ENCODE measurements at regions not wholly inside any gene's neighbourhood (a gene's known extent, or its start where the extent isn't known, plus 50 kb on each side); places are given as distances from the start of the nearest gene placed in this dataset.
"Not testable (repeated sequence)": the region's sequence is repeated elsewhere in the genome, so short reads cannot be mapped to it uniquely, and the experiment has no call there.

- TF ChIP-seq CTCF (IDR thresholded peaks at IDR 0.05; ENCODE audit: partially characterized antibody, unreplicated experiment) = no peak
- Mint-ChIP-seq H3K9me3 (ENCODE audit: unreplicated experiment) (peaks cover 3% of the 10 kb centered on the region), H3K36me3 (ENCODE audit: unreplicated experiment) (peaks cover 21% of the 10 kb centered on the region), H3K27me3 (ENCODE audit: unreplicated experiment) (peaks cover 3% of the 10 kb centered on the region), H3K4me3 (ENCODE audit: unreplicated experiment) (no peak overlapping the region), H3K4me1 (ENCODE audit: low read depth, unreplicated experiment) (peaks cover 11% of the 10 kb centered on the region), H3K27ac (ENCODE audit: unreplicated experiment) (no peak overlapping the region)
- no peak for DNase-seq
Measured at GRCh38 chr11:33529461-33529860, 171.2 kb downstream of the C11orf91 start.

- not testable (repeated sequence) for H3K9me3 Mint-ChIP-seq (ENCODE audit: unreplicated experiment); H3K27ac Mint-ChIP-seq (ENCODE audit: unreplicated experiment); H3K27me3 Mint-ChIP-seq (ENCODE audit: unreplicated experiment)
Measured at GRCh38 chr11:33527738-33528137, 172.9 kb downstream of the C11orf91 start.

GRCh38 chr11:33525789-33526188 lies 174.8 kb downstream of the C11orf91 start:
- Mint-ChIP-seq H3K27me3 (ENCODE audit: unreplicated experiment) (peaks cover under 1% of the 10 kb centered on the region), H3K9me3 (ENCODE audit: unreplicated experiment) (peaks cover 3% of the 10 kb centered on the region), H3K4me3 (ENCODE audit: unreplicated experiment) (no peak overlapping the region), H3K27ac (ENCODE audit: unreplicated experiment) (no peak overlapping the region), H3K4me1 (ENCODE audit: low read depth, unreplicated experiment) (no peaks in the 10 kb centered on the region), H3K36me3 (ENCODE audit: unreplicated experiment) (peaks cover 21% of the 10 kb centered on the region)
- TF ChIP-seq CTCF (IDR thresholded peaks at IDR 0.05; ENCODE audit: partially characterized antibody, unreplicated experiment) = no peak
- no peak for DNase-seq

More at GRCh38 chr11:33527738-33528137, 172.9 kb downstream of the C11orf91 start:
- not testable (repeated sequence) for H3K4me1 Mint-ChIP-seq (ENCODE audit: low read depth, unreplicated experiment); H3K4me3 Mint-ChIP-seq (ENCODE audit: unreplicated experiment); DNase-seq
- peaks cover 21% of the 10 kb centered on the region for H3K36me3 Mint-ChIP-seq (ENCODE audit: unreplicated experiment)

GRCh38 chr11:33521384-33521783 lies 179.2 kb downstream of the C11orf91 start:
- no peak overlapping the region for H3K27ac Mint-ChIP-seq (ENCODE audit: unreplicated experiment)
- TF ChIP-seq CTCF (IDR thresholded peaks at IDR 0.05; ENCODE audit: partially characterized antibody, unreplicated experiment) = no peak
- DNase-seq = no peak
- peaks cover 1% of the 10 kb centered on the region for H3K9me3 Mint-ChIP-seq (ENCODE audit: unreplicated experiment)
- H3K36me3 Mint-ChIP-seq (ENCODE audit: unreplicated experiment) = peaks cover 6% of the 10 kb centered on the region
- no peaks in the 10 kb centered on the region for H3K4me1 Mint-ChIP-seq (ENCODE audit: low read depth, unreplicated experiment)
- H3K4me3 Mint-ChIP-seq (ENCODE audit: unreplicated experiment) = no peak overlapping the region
- no peaks in the 10 kb centered on the region for H3K27me3 Mint-ChIP-seq (ENCODE audit: unreplicated experiment)

- no peaks in the 10 kb centered on the region for H3K36me3 Mint-ChIP-seq (ENCODE audit: unreplicated experiment)
- no peak for DNase-seq
- H3K27ac Mint-ChIP-seq (ENCODE audit: unreplicated experiment) = no peak overlapping the region
- peaks cover under 1% of the 10 kb centered on the region for H3K9me3 Mint-ChIP-seq (ENCODE audit: unreplicated experiment)
- no peak overlapping the region for H3K4me3 Mint-ChIP-seq (ENCODE audit: unreplicated experiment)
- peaks cover 6% of the 10 kb centered on the region for H3K4me1 Mint-ChIP-seq (ENCODE audit: low read depth, unreplicated experiment)
- no peak for TF ChIP-seq CTCF (IDR thresholded peaks at IDR 0.05; ENCODE audit: partially characterized antibody, unreplicated experiment)
- no peaks in the 10 kb centered on the region for H3K27me3 Mint-ChIP-seq (ENCODE audit: unreplicated experiment)
Measured at GRCh38 chr11:33520112-33520511, 180.5 kb downstream of the C11orf91 start.

- H3K4me3 Mint-ChIP-seq (ENCODE audit: unreplicated experiment) = no peak overlapping the region
- no peak for DNase-seq
- peaks cover 2% of the 10 kb centered on the region for H3K9me3 Mint-ChIP-seq (ENCODE audit: unreplicated experiment)
- no peaks in the 10 kb centered on the region for H3K27me3 Mint-ChIP-seq (ENCODE audit: unreplicated experiment)
- H3K27ac Mint-ChIP-seq (ENCODE audit: unreplicated experiment) = no peak overlapping the region
- TF ChIP-seq CTCF (IDR thresholded peaks at IDR 0.05; ENCODE audit: partially characterized antibody, unreplicated experiment) = no peak
- H3K36me3 Mint-ChIP-seq (ENCODE audit: unreplicated experiment) = no peaks in the 10 kb centered on the region
- peaks cover 7% of the 10 kb centered on the region for H3K4me1 Mint-ChIP-seq (ENCODE audit: low read depth, unreplicated experiment)
Measured at GRCh38 chr11:33515347-33515746, 185.3 kb downstream of the C11orf91 start.
